SK-N-SH (cell line): ENCODE measurements at regions not wholly inside any gene's neighbourhood (a gene's known extent, or its start where the extent isn't known, plus 50 kb on each side); places are given as distances from the start of the nearest gene placed in this dataset.

ENCODE experiments used
- CTCF ChIA-PET: fragments of 300-600, 350-600 bp; formaldehyde crosslinking; extraction: SDS; loops from one replicate; lab custom pipeline; 2021; lab: Yijun Ruan, JAX
- POLR2A ChIA-PET: fragments of 350-600 bp; sonication (Branson Sonifier 250); formaldehyde crosslinking; extraction: SDS; loops from one replicate; lab custom pipeline; 2020; ENCODE audit warnings: antibody characterized with exemption, inconsistent platforms; lab: Yijun Ruan, JAX
- DNase-seq: peaks from one replicate; pipeline ENCODE4 v3.0.0; 2012
- H2AFZ ChIP-seq: fragments of 200-600 bp; sonication (generic); 2 replicates; pipeline ENCODE4 v1.8.1; 2016; ENCODE audit warnings: antibody characterized with exemption, mild to moderate bottlenecking, low read depth
- H3F3A ChIP-seq: fragments of 200-600 bp; sonication (generic); replicated peaks from 2 replicates; pipeline ENCODE3; 2016; ENCODE audit warnings: antibody characterized with exemption, mild to moderate bottlenecking; ENCODE audit not compliant: insufficient read depth
- H3K27ac ChIP-seq, 2 experiments: fragments of 200-500 bp in 1 of 2; fragments of 200-600 bp in 1 of 2; sonication (Bioruptor generic) in 1 of 2; sonication (generic), shearing (Covaris generic) in 1 of 2; 2 replicates each; pipeline versions ENCODE4 v1.5.1 to v1.6.1; 2014 to 2016; ENCODE audit warnings: low read depth in 2 of 2, inconsistent platforms in 1 of 2, low read length in 1 of 2, mild to moderate bottlenecking in 1 of 2, mixed read lengths in 1 of 2
- H3K27me3 ChIP-seq: fragments of 200-600 bp; sonication (generic), shearing (Covaris generic); 2 replicates; pipeline ENCODE4 v1.6.1; 2016; ENCODE audit warnings: mixed run types; ENCODE audit not compliant: insufficient read depth
- H3K36me3 ChIP-seq, 2 experiments: fragments of 200-500 bp in 1 of 2; fragments of 200-600 bp in 1 of 2; sonication (Bioruptor generic) in 1 of 2; sonication (generic) in 1 of 2; replicated peaks in 1 of 2; 2 replicates each; pipeline versions ENCODE3 to v1.5.1; 2014 to 2016; ENCODE audit warnings: low read length in 1 of 2, mild to moderate bottlenecking in 1 of 2; ENCODE audit not compliant: insufficient read depth in 2 of 2, control insufficient read depth in 1 of 2
- H3K4me1 ChIP-seq, 2 experiments: fragments of 200-500 bp in 1 of 2; fragments of 200-600 bp in 1 of 2; sonication (Bioruptor generic) in 1 of 2; sonication (generic), shearing (Covaris generic) in 1 of 2; 2 replicates each; pipeline versions ENCODE4 v1.5.1 to v1.6.1; 2014 to 2016; ENCODE audit warnings: low read depth in 1 of 2, low read length in 1 of 2, mixed run types in 1 of 2; ENCODE audit not compliant: insufficient read depth in 2 of 2, control insufficient read depth in 1 of 2
- H3K4me2 ChIP-seq: fragments of 200-600 bp; sonication (generic), shearing (Covaris generic); 2 replicates; pipeline ENCODE4 v1.6.1; 2017; ENCODE audit warnings: mixed run types
- H3K4me3 ChIP-seq, 2 experiments: fragments of 200-500 bp in 1 of 2; fragments of 200-600 bp in 1 of 2; sonication (Bioruptor generic) in 1 of 2; sonication (generic), shearing (Covaris generic) in 1 of 2; 2 replicates each; pipeline versions ENCODE4 v1.5.1 to v1.8.1; 2014 to 2016; ENCODE audit warnings: low read depth in 2 of 2, inconsistent platforms in 1 of 2, low read length in 1 of 2, mild to moderate bottlenecking in 1 of 2, mixed read lengths in 1 of 2, moderate library complexity in 1 of 2
- H3K79me2 ChIP-seq: fragments of 200-600 bp; sonication (generic); 2 replicates; pipeline ENCODE4 v1.8.1; 2017; ENCODE audit warnings: mild to moderate bottlenecking; ENCODE audit not compliant: insufficient read depth
- H3K9ac ChIP-seq: fragments of 200-600 bp; sonication (generic); 2 replicates; pipeline ENCODE4 v1.6.1; 2017; ENCODE audit warnings: mixed run types
- H3K9me2 ChIP-seq: fragments of 200-600 bp; sonication (generic); 2 replicates; pipeline ENCODE4 v1.6.1; 2017; ENCODE audit warnings: mixed run types
- H3K9me3 ChIP-seq: fragments of 200-600 bp; sonication (generic); 2 replicates; pipeline ENCODE4 v1.6.1; 2017; ENCODE audit warnings: mixed run types, mild to moderate bottlenecking, moderate library complexity
- H4K20me1 ChIP-seq: fragments of 200-600 bp; sonication (generic); 2 replicates; pipeline ENCODE4 v1.6.1; 2017; ENCODE audit warnings: mild to moderate bottlenecking, mixed run types; ENCODE audit not compliant: insufficient read depth
- EZH2phosphoT487 ChIP-seq: fragments of 200-600 bp; sonication (generic); IDR thresholded peaks from 2 replicates; pipeline ENCODE4 v1.6.1; 2017; ENCODE audit warnings: low read depth, mixed run types, mild to moderate bottlenecking, antibody characterized with exemption, moderate library complexity, borderline replicate concordance
- GATA2 ChIP-seq: sonication (generic); formaldehyde crosslinking; IDR thresholded peaks from 2 replicates; pipeline ENCODE4 v1.5.0; 2020; ENCODE audit warnings: mild to moderate bottlenecking, missing genetic modification reagents
- NFIC ChIP-seq: IDR thresholded peaks from 2 replicates; pipeline ENCODE4 v1.4.0; 2012; ENCODE audit warnings: borderline replicate concordance
- NRF1 ChIP-seq: IDR thresholded peaks from 2 replicates; pipeline ENCODE4 v1.6.1; 2012; ENCODE audit warnings: low read depth, mild to moderate bottlenecking, low read length
- RCOR1 ChIP-seq: fragments of 150-350 bp; IDR thresholded peaks from 2 replicates; pipeline ENCODE4 v1.6.1; 2017; ENCODE audit warnings: antibody characterized with exemption, low read length
- RXRA ChIP-seq: IDR thresholded peaks from 2 replicates; pipeline ENCODE4 v1.4.0; 2012; ENCODE audit warnings: low read depth, mild to moderate bottlenecking, borderline replicate concordance
- SMC3 ChIP-seq: IDR thresholded peaks from 2 replicates; pipeline ENCODE4 v1.6.1; 2012; ENCODE audit warnings: low read depth, low read length, improper control_type of control experiment
- TAF1 ChIP-seq: IDR thresholded peaks from 2 replicates; pipeline ENCODE4 v1.6.1; 2012; ENCODE audit warnings: low read depth, mild to moderate bottlenecking, low read length, moderate library complexity, borderline replicate concordance
- WGBS: methylation state at CpG from one replicate; pipeline ENCODE4 v1.1.6; 2017; ENCODE audit warnings: low lambda C conversion rate; 5-methylcytosine and 5-hydroxymethylcytosine counted together
- TF ChIP-seq, protein P1 (sequence below): fragments of 150-350 bp; IDR thresholded peaks from 2 replicates; pipeline ENCODE4 v1.6.1; 2017; ENCODE audit warnings: antibody characterized with exemption, low read length, low read depth, borderline replicate concordance
- TF ChIP-seq, protein P2 (sequence below): IDR thresholded peaks from 2 replicates; pipeline ENCODE4; 2012
- TF ChIP-seq, protein P3 (sequence below): IDR thresholded peaks from 2 replicates; pipeline ENCODE4 v1.4.0; 2012; ENCODE audit warnings: low read depth, borderline replicate concordance
- TF ChIP-seq, protein P4 (sequence below): IDR thresholded peaks from 2 replicates; pipeline ENCODE4 v1.4.0; 2012; ENCODE audit warnings: low read depth
- TF ChIP-seq, protein P5 (sequence below): IDR thresholded peaks from 2 replicates; pipeline ENCODE4 v1.6.1; 2012; ENCODE audit warnings: mild to moderate bottlenecking, low read depth, low read length, moderate library complexity

DNA sequence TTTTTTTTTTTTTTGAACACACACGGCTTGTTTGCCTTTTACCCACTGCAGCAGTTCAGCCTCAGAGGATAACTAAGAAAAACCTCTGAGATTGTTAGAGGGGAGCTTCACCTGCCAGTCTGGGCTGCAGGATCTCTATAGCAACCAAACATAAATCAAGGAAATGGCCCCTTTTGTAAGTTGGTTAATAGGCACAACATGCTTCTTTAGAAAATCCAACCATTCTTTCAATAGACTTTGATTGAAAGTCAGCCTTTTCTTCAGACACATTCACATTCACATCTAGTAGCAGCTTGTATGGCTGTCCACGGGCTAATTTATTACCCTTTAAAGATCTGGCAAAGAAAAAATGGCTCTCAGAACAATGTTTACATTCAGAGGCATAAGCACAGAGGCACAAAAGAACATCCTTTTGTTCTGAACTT, 136.6 kb upstream of the RARB start:
- H3K36me3 ChIP-seq: no peaks in the 10 kb centered on the region
- TF ChIP-seq NRF1: no peak
- TF ChIP-seq NFIC: no peak
- TF ChIP-seq, protein P1, sequence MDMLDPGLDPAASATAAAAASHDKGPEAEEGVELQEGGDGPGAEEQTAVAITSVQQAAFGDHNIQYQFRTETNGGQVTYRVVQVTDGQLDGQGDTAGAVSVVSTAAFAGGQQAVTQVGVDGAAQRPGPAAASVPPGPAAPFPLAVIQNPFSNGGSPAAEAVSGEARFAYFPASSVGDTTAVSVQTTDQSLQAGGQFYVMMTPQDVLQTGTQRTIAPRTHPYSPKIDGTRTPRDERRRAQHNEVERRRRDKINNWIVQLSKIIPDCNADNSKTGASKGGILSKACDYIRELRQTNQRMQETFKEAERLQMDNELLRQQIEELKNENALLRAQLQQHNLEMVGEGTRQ: no peak
- TF ChIP-seq RXRA: no peak
- TF ChIP-seq, protein P2, sequence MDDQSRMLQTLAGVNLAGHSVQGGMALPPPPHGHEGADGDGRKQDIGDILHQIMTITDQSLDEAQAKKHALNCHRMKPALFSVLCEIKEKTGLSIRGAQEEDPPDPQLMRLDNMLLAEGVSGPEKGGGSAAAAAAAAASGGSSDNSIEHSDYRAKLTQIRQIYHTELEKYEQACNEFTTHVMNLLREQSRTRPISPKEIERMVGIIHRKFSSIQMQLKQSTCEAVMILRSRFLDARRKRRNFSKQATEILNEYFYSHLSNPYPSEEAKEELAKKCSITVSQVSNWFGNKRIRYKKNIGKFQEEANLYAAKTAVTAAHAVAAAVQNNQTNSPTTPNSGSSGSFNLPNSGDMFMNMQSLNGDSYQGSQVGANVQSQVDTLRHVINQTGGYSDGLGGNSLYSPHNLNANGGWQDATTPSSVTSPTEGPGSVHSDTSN: no peak
- no peak for TF ChIP-seq TAF1
- no peak for TF ChIP-seq GATA2
- no peak for TF ChIP-seq RCOR1
- TF ChIP-seq, protein P3, sequence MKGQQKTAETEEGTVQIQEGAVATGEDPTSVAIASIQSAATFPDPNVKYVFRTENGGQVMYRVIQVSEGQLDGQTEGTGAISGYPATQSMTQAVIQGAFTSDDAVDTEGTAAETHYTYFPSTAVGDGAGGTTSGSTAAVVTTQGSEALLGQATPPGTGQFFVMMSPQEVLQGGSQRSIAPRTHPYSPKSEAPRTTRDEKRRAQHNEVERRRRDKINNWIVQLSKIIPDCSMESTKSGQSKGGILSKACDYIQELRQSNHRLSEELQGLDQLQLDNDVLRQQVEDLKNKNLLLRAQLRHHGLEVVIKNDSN: no peak
- TF ChIP-seq, protein P4, sequence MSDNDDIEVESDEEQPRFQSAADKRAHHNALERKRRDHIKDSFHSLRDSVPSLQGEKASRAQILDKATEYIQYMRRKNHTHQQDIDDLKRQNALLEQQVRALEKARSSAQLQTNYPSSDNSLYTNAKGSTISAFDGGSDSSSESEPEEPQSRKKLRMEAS: no peak
- TF ChIP-seq, protein P5, sequence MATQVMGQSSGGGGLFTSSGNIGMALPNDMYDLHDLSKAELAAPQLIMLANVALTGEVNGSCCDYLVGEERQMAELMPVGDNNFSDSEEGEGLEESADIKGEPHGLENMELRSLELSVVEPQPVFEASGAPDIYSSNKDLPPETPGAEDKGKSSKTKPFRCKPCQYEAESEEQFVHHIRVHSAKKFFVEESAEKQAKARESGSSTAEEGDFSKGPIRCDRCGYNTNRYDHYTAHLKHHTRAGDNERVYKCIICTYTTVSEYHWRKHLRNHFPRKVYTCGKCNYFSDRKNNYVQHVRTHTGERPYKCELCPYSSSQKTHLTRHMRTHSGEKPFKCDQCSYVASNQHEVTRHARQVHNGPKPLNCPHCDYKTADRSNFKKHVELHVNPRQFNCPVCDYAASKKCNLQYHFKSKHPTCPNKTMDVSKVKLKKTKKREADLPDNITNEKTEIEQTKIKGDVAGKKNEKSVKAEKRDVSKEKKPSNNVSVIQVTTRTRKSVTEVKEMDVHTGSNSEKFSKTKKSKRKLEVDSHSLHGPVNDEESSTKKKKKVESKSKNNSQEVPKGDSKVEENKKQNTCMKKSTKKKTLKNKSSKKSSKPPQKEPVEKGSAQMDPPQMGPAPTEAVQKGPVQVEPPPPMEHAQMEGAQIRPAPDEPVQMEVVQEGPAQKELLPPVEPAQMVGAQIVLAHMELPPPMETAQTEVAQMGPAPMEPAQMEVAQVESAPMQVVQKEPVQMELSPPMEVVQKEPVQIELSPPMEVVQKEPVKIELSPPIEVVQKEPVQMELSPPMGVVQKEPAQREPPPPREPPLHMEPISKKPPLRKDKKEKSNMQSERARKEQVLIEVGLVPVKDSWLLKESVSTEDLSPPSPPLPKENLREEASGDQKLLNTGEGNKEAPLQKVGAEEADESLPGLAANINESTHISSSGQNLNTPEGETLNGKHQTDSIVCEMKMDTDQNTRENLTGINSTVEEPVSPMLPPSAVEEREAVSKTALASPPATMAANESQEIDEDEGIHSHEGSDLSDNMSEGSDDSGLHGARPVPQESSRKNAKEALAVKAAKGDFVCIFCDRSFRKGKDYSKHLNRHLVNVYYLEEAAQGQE: no peak
- no peak for TF ChIP-seq EZH2phosphoT487
- no peak for TF ChIP-seq SMC3
- TF ChIP-seq, all 33 proteins: peak for 0
- Histone ChIP-seq H3K27ac (no peak overlapping the region), H3K9ac (no peak overlapping the region), H3K27me3 (no peaks in the 10 kb centered on the region), H3K4me2 (no peak overlapping the region), H2AFZ (no peak overlapping the region), H3K4me3 (no peak overlapping the region), H3K9me2 (no peaks in the 10 kb centered on the region), H3K4me1 (peaks cover 0 to 7% of the 10 kb centered on the region in 2 experiments; a peak in 1 of 4 replicates), H3K79me2 (no peaks in the 10 kb centered on the region), H3F3A (no peaks in the 10 kb centered on the region), H3K9me3 (no peaks in the 10 kb centered on the region), H4K20me1 (no peaks in the 10 kb centered on the region)
- 34% methylated on average over 2 of the region's 2 CpGs for WGBS
- ChIA-PET POLR2A (no interaction called here), CTCF (no interaction called here)
- DNase-seq: no peak
